ENCODE measurements at regions not wholly inside any gene's neighbourhood (a gene's known extent, or its start where the extent isn't known, plus 50 kb on each side); places are given as distances from the start of the nearest gene placed in this dataset.
"Not testable (repeated sequence)": the region's sequence is repeated elsewhere in the genome, so short reads cannot be mapped to it uniquely, and the experiment has no call there.

GRCh38 chr1:239952348-239953308 is 139.1 kb upstream of the FMN2 start:
- no peak for DNase-seq

GRCh38 chr1:239954836-239955235 is 136.8 kb upstream of the FMN2 start:
- no peak for DNase-seq

GRCh38 chr1:239955431-239955830 is 136.3 kb upstream of the FMN2 start:
- no peak for DNase-seq

GRCh38 chr1:239956263-239956662 is 135.4 kb upstream of the FMN2 start:
- no peak for DNase-seq

GRCh38 chr1:239958063-239958462 is 133.6 kb upstream of the FMN2 start:
- no peak for DNase-seq

GRCh38 chr1:239960366-239960765 is 131.3 kb upstream of the FMN2 start:
- DNase-seq = no peak

GRCh38 chr1:239963856-239964255 is 127.8 kb upstream of the FMN2 start:
- DNase-seq = no peak

GRCh38 chr1:239976130-239976968 is 115.3 kb upstream of the FMN2 start:
- peak; percentile 55 for DNase-seq

- DNase-seq = no peak
Observed at GRCh38 chr1:239977416-239977815, 114.3 kb upstream of the FMN2 start.

GRCh38 chr1:239979456-239979855 is 112.2 kb upstream of the FMN2 start:
- DNase-seq = no peak

GRCh38 chr1:239982762-239983161 is 108.9 kb upstream of the FMN2 start:
- DNase-seq = no peak

GRCh38 chr1:239985044-239985443 is 106.6 kb upstream of the FMN2 start:
- DNase-seq = no peak

- DNase-seq = no peak
Observed at GRCh38 chr1:239987103-239987745, 104.5 kb upstream of the FMN2 start.

- DNase-seq = no peak
Observed at GRCh38 chr1:239989990-239990389, 101.7 kb upstream of the FMN2 start.

- DNase-seq = not testable (repeated sequence)
Observed at GRCh38 chr1:239992566-239992965, 99.1 kb upstream of the FMN2 start.

- no peak for DNase-seq
Observed at GRCh38 chr1:239993366-239993765, 98.3 kb upstream of the FMN2 start.

GRCh38 chr1:239995281-239995680 is 96.4 kb upstream of the FMN2 start:
- DNase-seq = no peak

- DNase-seq = no peak
Observed at GRCh38 chr1:239997160-239997514, 94.5 kb upstream of the FMN2 start.

- DNase-seq = no peak
Observed at GRCh38 chr1:239997515-239998311, 94.0 kb upstream of the FMN2 start.

GRCh38 chr1:239998312-239998649 is 93.4 kb upstream of the FMN2 start:
- DNase-seq = no peak

- DNase-seq = no peak
Observed at GRCh38 chr1:239999170-239999569, 92.5 kb upstream of the FMN2 start.

- DNase-seq = no peak
Observed at GRCh38 chr1:240000634-240001033, 91.0 kb upstream of the FMN2 start.

Data from NCI-H1048 (cell line).